H9 (cell line): ENCODE measurements at regions not wholly inside any gene's neighbourhood (a gene's known extent, or its start where the extent isn't known, plus 50 kb on each side); places are given as distances from the start of the nearest gene placed in this dataset.

Experiments used
- DNase-seq: peaks from one replicate; pipeline ENCODE4 v3.0.0-alpha.2; 2017
- H2AFZ ChIP-seq: one replicate; pipeline ENCODE4 v1.6.1; 2013; ENCODE audit warnings: mild to moderate bottlenecking, low read length, control low read depth, moderate library complexity
- H2AK5ac ChIP-seq: 2 replicates; pipeline ENCODE4 v1.6.1; 2013; ENCODE audit warnings: low read length, control low read depth, mixed read lengths; ENCODE audit not compliant: insufficient read length
- H2BK120ac ChIP-seq: one replicate; pipeline ENCODE4 v1.6.1; 2013; ENCODE audit warnings: low read depth, mild to moderate bottlenecking, low read length, control low read depth, inconsistent platforms; ENCODE audit not compliant: poor library complexity, severe bottlenecking
- H2BK12ac ChIP-seq: 2 replicates; pipeline ENCODE4 v1.6.1; 2013; ENCODE audit warnings: low read length, control low read depth, mixed read lengths, low read depth; ENCODE audit not compliant: insufficient read length
- H2BK15ac ChIP-seq: 2 replicates; pipeline ENCODE4 v1.6.1; 2013; ENCODE audit warnings: low read depth, low read length, control low read depth
- H2BK20ac ChIP-seq: one replicate; pipeline ENCODE4 v1.6.1; 2013; ENCODE audit warnings: low read depth, mild to moderate bottlenecking, low read length, control low read depth, inconsistent platforms; ENCODE audit not compliant: poor library complexity, severe bottlenecking
- H2BK5ac ChIP-seq: 2 replicates; pipeline ENCODE4 v1.6.1; 2013; ENCODE audit warnings: low read length, control low read depth, mixed read lengths; ENCODE audit not compliant: insufficient read length
- H3K14ac ChIP-seq: 2 replicates; pipeline ENCODE4 v1.6.1; 2013; ENCODE audit warnings: low read length, control low read depth; ENCODE audit not compliant: insufficient read depth
- H3K18ac ChIP-seq: 2 replicates; pipeline ENCODE4 v1.6.1; 2013; ENCODE audit warnings: low read depth, mild to moderate bottlenecking, mixed read lengths, low read length, control low read depth; ENCODE audit not compliant: insufficient read length
- H3K23ac ChIP-seq: 2 replicates; pipeline ENCODE4 v1.6.1; 2013; ENCODE audit warnings: low read length, control low read depth, mixed read lengths, low read depth; ENCODE audit not compliant: insufficient read length
- H3K23me2 ChIP-seq: 2 replicates; pipeline ENCODE4 v1.6.1; 2013; ENCODE audit warnings: low read depth, mild to moderate bottlenecking, mixed read lengths, low read length, control low read depth; ENCODE audit not compliant: insufficient read length, poor library complexity, severe bottlenecking
- H3K27ac ChIP-seq: 2 replicates; pipeline ENCODE4 v1.5.1; 2013; ENCODE audit warnings: low read length, control low read depth, mixed read lengths, low read depth; ENCODE audit not compliant: insufficient read length
- H3K27me3 ChIP-seq: 2 replicates; pipeline ENCODE4 v1.6.1; 2013; ENCODE audit warnings: low read length, control low read depth, inconsistent platforms; ENCODE audit not compliant: insufficient read depth
- H3K4ac ChIP-seq: 2 replicates; pipeline ENCODE4 v1.6.1; 2013; ENCODE audit warnings: low read depth, mild to moderate bottlenecking, control low read depth, inconsistent platforms, low read length, moderate library complexity
- H3K4me1 ChIP-seq: 2 replicates; pipeline ENCODE4 v1.6.1; 2013; ENCODE audit warnings: low read length, control low read depth, inconsistent platforms; ENCODE audit not compliant: insufficient read depth
- H3K4me2 ChIP-seq: 2 replicates; pipeline ENCODE4 v1.6.1; 2013; ENCODE audit warnings: low read length, control low read depth, mixed read lengths; ENCODE audit not compliant: insufficient read length, insufficient read depth
- H3K56ac ChIP-seq: 2 replicates; pipeline ENCODE4 v1.6.1; 2013; ENCODE audit warnings: low read depth, mild to moderate bottlenecking, mixed read lengths, low read length, control low read depth; ENCODE audit not compliant: insufficient read length
- H3K79me1 ChIP-seq: 2 replicates; pipeline ENCODE4 v1.6.1; 2013; ENCODE audit warnings: low read depth, mild to moderate bottlenecking, moderate library complexity, low read length, control low read depth, inconsistent platforms; ENCODE audit not compliant: insufficient read depth, poor library complexity, severe bottlenecking
- H3K79me2 ChIP-seq: 2 replicates; pipeline ENCODE4 v1.6.1; 2013; ENCODE audit warnings: low read length, control low read depth, inconsistent platforms; ENCODE audit not compliant: insufficient read depth
- H3K9ac ChIP-seq: 2 replicates; pipeline ENCODE4 v1.6.1; 2013; ENCODE audit warnings: low read length, control low read depth, mixed read lengths; ENCODE audit not compliant: insufficient read length; ENCODE audit errors: extremely low read depth
- H3K9me3 ChIP-seq: one replicate; pipeline ENCODE4 v1.6.1; 2013; ENCODE audit warnings: low read depth, low read length, inconsistent platforms; ENCODE audit not compliant: control insufficient read depth
- H3T11ph ChIP-seq: one replicate; pipeline ENCODE4 v1.6.1; 2013; ENCODE audit warnings: mild to moderate bottlenecking, low read length, control low read depth, inconsistent platforms
- H4K20me1 ChIP-seq: one replicate; pipeline ENCODE4 v1.6.1; 2013; ENCODE audit not compliant: control insufficient read depth, insufficient read length, insufficient read depth
- H4K5ac ChIP-seq: 2 replicates; pipeline ENCODE4 v1.6.1; 2013; ENCODE audit warnings: low read depth, mild to moderate bottlenecking, mixed read lengths, low read length, control low read depth; ENCODE audit not compliant: insufficient read length
- H4K8ac ChIP-seq: replicated peaks from 2 replicates; pipeline ENCODE4 v1.6.1; 2013; ENCODE audit warnings: low read length, control low read depth, mixed read lengths, low read depth; ENCODE audit not compliant: insufficient read length
- H4K91ac ChIP-seq: 2 replicates; pipeline ENCODE4 v1.6.1; 2013; ENCODE audit warnings: low read depth, mild to moderate bottlenecking, moderate library complexity, mixed read lengths, low read length, control low read depth; ENCODE audit not compliant: insufficient read length
- H3K27ac Mint-ChIP-seq, 3 experiments: 2 replicates in 2 of 3; 3 replicates in 1 of 3; pipeline ENCODE4 v1.8.0; 2020 to 2021; ENCODE audit warnings: mixed read lengths in 3 of 3, mild to moderate bottlenecking in 1 of 3, moderate library complexity in 1 of 3
- H3K27me3 Mint-ChIP-seq: 2 replicates; pipeline ENCODE4 v1.8.0; 2021; ENCODE audit warnings: low read depth, mild to moderate bottlenecking, moderate library complexity, mixed read lengths
- H3K36me3 Mint-ChIP-seq, 3 experiments: 2 replicates in 2 of 3; 3 replicates in 1 of 3; pipeline ENCODE4 v1.8.0; 2020 to 2021; ENCODE audit warnings: low read depth in 3 of 3, mixed read lengths in 3 of 3; ENCODE audit not compliant: insufficient read depth in 1 of 3
- H3K4me1 Mint-ChIP-seq, 2 experiments: 2 replicates each; pipeline ENCODE4 v1.8.0; 2020; ENCODE audit warnings: mixed read lengths in 2 of 2
- H3K4me3 Mint-ChIP-seq, 2 experiments: 2 replicates in 1 of 2; 3 replicates in 1 of 2; pipeline ENCODE4 v1.8.0; 2020 to 2021; ENCODE audit warnings: mild to moderate bottlenecking in 2 of 2, mixed read lengths in 2 of 2, moderate library complexity in 1 of 2
- H3K9me3 Mint-ChIP-seq, 2 experiments: 2 replicates in 1 of 2; 3 replicates in 1 of 2; pipeline ENCODE4 v1.8.0; 2020; ENCODE audit warnings: mild to moderate bottlenecking in 2 of 2, mixed read lengths in 2 of 2, moderate library complexity in 1 of 2
- CTCF ChIP-seq: fragments of 200-600 bp; sonication (generic); conservative IDR thresholded peaks from 3 replicates; pipeline ENCODE4 v1.8.0; 2021; ENCODE audit warnings: antibody characterized with exemption, mild to moderate bottlenecking
- WGBS: extraction: QIAGEN DNeasy Blood & Tissue Kit; methylation state at CpG from one replicate; pipeline ENCODE4 v1.1.7; 2013; ENCODE audit warnings: missing lambda C conversion rate, low lambda C conversion rate, mixed read lengths; ENCODE audit not compliant: insufficient read length; ENCODE audit errors: extremely low coverage; 5-methylcytosine and 5-hydroxymethylcytosine counted together

DNA sequence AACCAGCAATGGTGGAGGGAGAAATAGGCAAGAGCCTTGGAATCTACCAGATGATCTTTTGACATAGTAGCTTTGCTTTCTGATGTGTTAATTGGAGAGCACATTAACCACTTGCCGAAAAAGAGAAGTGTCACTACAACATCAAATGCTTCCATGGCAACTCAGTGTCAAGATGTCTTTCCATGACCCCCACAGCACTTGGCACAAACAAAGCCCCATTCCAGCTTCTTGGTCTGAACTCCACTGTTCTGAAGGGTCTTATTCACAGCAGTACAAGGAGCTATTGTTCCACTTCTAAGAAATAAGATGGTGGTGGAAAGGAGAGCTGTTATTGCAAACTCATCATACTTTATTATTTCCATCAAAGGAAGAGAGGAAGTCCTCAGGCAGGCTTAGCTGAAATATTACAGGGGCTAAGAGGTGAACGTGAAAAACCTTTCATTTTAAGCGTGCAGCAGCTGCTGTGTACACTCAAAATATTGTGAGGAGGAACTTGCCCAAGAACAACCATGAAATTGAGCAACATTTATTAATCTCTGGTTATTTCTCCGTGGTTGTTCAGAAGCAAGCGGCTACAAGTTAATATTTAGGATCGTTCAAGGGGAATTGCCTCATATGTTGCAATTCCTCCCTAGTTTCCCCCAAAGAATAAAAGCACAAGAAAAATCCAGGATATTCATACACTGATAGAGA, 354.8 kb upstream of the CELF2 start:
- Histone ChIP-seq H4K91ac (no peak overlapping the region), H3K4ac (no peak overlapping the region), H2BK12ac (no peak overlapping the region), H3K23ac (no peak overlapping the region), H2BK20ac (no peak overlapping the region), H3K23me2 (no peaks in the 10 kb centered on the region), H3K14ac (no peak overlapping the region), H3K4me2 (no peak overlapping the region), H3K9ac (no peak overlapping the region), H2BK15ac (no peak overlapping the region), H3K79me2 (no peaks in the 10 kb centered on the region), H2AFZ (no peak overlapping the region), H2BK5ac (no peak overlapping the region), H2AK5ac (no peak overlapping the region), H2BK120ac (no peak overlapping the region), H3T11ph (no peak overlapping the region), H4K5ac (no peak overlapping the region), H3K4me1 (no peaks in the 10 kb centered on the region), H4K8ac (no peak overlapping the region), H4K20me1 (no peaks in the 10 kb centered on the region), H3K9me3 (no peaks in the 10 kb centered on the region), H3K79me1 (no peaks in the 10 kb centered on the region), H3K18ac (no peak overlapping the region), H3K56ac (no peak overlapping the region), H3K27me3 (no peaks in the 10 kb centered on the region), H3K27ac (no peak overlapping the region)
- H3K4me3 Mint-ChIP-seq = no peak overlapping the region
- DNase-seq = no peak
- H3K27ac Mint-ChIP-seq = no peak overlapping the region
- TF ChIP-seq CTCF = no peak
- WGBS = no CpG with 5 or more reads among the region's 6 CpGs
- peaks cover 3 to 4% of the 10 kb centered on the region in 2 experiments; a peak in 1 of 4 replicates for H3K4me1 Mint-ChIP-seq
- no peaks in the 10 kb centered on the region; the same call in 1 of the 2 replicates for H3K27me3 Mint-ChIP-seq
- H3K9me3 Mint-ChIP-seq = peaks cover 3 to 5% of the 10 kb centered on the region in 2 experiments; a peak in 3 of 5 replicates
- peaks cover 0 to 4% (median 2%) of the 10 kb centered on the region in 3 experiments; a peak in 2 of 7 replicates for H3K36me3 Mint-ChIP-seq
